Fibroblast of skin of abdomen (primary cell): ENCODE measurements at regions not wholly inside any gene's neighbourhood (a gene's known extent, or its start where the extent isn't known, plus 50 kb on each side); places are given as distances from the start of the nearest gene placed in this dataset.

Source experiments
- DNase-seq: peaks from one replicate; pipeline ENCODE4 v3.0.0-alpha.2; 2013

- no peak for DNase-seq
Observed at GRCh38 chr20:40207655-40208054, 481.4 kb downstream of the MAFB start.

DNA sequence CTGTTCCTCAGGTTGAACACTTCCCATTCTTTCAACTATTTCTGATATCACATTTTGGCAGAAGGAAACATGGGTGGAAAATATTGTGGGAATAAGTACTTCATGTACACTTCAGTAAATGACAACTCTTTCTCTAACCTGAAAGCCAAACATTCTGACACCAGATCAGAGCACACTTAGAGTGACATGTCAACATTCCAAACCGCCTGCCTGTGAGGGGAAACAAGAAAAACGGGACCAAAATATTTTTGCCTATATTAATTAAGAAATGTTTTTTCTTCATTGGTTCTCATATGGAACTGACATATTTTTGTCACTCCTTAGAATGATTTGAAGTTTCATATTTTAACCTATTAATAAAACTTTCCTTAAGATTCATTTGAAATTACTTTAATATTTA, 483.1 kb downstream of the MAFB start:
- DNase-seq: no peak

GRCh38 chr20:40203032-40203431, 486.0 kb downstream of the MAFB start:
- no peak for DNase-seq

GRCh38 chr20:40197691-40198090, 491.3 kb downstream of the MAFB start:
- DNase-seq: peak; percentile 49

- no peak for DNase-seq
Observed at GRCh38 chr20:40196846-40197436, 492.1 kb downstream of the MAFB start.

DNA sequence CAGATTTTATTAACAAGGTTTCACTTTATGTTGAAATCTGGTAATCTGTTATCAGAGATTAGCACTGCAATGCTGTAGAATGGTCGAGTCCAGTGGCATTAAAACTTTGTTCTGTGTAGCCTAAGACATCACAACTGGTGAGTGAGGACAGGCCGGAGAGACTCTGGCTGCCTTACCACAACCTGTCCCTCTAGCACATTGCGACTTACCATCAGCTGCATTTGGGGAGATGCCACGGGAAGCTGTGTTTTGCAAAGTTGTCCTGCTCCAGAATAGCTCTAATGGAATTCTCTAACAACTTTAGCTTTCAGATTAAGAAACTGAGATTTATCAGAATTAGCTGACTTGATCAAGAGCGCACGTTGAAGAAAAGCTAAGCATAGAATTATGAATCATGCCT, 493.3 kb downstream of the MAFB start:
- DNase-seq: no peak

- DNase-seq: no peak
Observed at GRCh38 chr20:40192529-40192928, 496.5 kb downstream of the MAFB start.

GRCh38 chr20:40192081-40192480, 497.0 kb downstream of the MAFB start:
- DNase-seq: no peak

DNA sequence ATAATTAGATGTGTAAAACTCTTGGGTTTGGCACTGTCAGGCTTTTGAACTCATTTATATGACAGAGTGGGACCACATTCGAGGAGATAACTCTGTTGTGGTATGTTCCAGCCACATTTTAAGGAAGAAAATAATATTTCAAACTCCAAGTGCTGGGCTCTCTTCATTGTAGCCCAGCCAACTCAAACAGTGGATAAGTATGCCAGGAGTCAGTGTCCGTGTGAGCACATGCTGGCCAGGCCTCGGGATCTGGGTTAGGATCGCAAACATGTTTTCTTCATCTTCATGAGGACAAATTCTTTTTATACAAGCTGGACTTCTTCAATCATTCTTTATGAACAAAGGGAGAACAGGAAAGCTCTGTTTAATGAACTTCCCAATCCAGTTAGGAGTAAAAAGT, 497.5 kb downstream of the MAFB start:
- DNase-seq: no peak

DNA sequence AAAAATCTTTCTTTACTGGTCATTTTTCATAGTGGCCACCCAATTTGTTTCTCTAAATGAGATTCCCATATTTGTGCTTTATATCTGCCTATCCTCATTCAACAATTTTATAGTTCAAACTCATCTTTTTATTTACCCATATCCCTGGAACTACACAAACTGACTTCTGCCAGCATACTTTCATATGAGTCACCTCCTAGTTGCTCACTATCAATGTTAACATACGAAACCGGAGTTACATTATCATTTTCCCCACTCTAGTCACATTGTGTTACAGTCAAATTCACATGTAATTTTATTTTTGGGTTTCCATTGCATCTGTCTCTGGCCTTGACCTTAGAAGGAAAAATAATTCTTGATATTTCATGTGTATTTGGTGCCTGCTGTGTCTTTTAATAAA, 499.4 kb downstream of the MAFB start:
- peak; percentile 16 for DNase-seq

GRCh38 chr20:40188319-40188718, 500.7 kb downstream of the MAFB start:
- DNase-seq: no peak

DNA sequence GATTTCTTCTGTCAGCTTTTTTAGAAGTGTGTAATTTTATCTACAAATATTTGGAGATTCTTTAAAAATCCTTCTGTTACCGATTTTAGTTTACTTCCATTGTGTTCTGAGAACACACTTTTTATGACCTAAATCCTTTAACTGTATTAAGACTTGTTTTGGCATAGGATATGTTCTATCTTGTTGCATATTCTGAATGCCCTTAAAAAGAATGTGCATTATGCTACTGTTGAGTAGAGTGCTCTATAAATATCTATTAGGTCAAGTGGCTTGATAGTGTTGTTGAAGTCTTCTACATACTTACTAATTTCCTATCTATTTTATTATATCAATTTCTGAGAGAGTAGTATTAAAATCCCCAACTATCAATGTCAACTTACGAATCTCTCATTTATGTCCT, 502.2 kb downstream of the MAFB start:
- DNase-seq: no peak

- no peak for DNase-seq
Observed at GRCh38 chr20:40181676-40182075, 507.4 kb downstream of the MAFB start.

DNA sequence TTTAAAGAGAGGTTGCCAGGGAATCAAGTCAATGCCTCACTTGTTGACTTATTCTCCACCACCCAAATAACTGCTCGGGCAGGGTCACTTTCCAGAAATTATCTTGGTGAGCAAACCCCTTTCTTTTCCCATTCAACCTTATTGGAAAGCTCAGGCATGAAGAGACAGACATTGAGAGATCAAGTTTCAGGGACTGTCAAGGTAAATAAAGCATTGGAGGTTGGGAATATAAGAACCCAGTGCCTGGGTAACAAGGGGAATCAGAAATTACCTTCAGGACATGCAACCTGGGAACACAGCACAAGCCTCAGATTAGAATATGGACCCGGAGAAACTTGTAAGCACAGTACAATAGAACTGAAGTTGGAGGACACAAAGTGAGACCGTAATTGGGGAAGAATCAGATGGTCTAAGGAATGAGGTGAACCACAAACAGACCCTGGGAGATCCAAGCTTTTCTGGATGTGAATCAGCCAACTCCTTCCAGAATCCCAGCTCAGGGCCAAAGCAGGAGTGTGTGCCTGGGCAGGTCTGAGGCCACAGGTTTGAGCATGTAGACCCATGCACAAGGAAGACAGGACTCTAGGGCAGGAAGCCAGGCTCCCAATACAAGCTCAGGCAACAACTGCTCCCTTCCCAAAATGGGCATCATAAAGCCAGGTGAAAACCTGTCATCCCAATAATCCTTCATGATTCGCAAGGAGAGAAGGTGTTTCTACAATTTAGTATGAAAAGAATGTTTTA, 512.8 kb downstream of the MAFB start:
- DNase-seq: no peak

DNA sequence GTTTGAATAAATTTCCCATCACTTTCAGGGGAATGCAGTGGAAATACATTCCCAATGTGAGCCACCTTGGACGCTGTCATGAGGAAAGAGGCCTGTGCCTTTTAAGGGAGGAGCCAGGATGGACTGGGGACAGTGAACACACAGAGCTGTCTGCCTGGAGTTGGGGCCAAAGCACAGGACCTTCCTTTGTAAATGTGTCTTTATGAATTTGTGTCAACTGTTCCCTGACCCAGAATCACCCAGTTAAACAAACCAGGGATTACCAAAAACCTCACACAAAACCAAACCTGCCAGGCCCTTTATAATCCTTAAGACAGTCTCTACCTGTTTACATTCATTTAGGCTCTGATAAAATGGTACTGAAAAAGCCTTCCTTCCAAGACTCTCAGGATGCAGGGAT, 513.7 kb downstream of the MAFB start:
- no peak for DNase-seq

DNA sequence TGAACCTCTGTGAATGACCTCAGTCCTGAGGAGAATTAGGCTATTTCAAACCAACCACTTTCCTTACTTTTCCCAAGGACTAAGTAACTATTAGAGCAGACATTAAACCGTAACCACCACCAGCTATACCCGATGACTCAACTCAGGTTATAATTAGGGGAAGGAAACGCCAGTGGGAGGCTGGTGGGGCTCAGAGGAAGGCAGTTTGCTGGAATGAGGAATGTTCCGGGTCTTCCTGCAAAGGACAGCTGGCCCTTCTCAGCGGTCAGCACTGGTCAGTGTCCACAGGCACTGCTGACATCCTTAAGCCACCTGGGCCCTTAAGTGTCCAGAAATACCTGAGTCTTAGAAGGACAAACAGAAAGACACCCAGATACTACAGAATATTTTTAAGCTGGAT, 515.2 kb downstream of the MAFB start:
- no peak for DNase-seq

DNA sequence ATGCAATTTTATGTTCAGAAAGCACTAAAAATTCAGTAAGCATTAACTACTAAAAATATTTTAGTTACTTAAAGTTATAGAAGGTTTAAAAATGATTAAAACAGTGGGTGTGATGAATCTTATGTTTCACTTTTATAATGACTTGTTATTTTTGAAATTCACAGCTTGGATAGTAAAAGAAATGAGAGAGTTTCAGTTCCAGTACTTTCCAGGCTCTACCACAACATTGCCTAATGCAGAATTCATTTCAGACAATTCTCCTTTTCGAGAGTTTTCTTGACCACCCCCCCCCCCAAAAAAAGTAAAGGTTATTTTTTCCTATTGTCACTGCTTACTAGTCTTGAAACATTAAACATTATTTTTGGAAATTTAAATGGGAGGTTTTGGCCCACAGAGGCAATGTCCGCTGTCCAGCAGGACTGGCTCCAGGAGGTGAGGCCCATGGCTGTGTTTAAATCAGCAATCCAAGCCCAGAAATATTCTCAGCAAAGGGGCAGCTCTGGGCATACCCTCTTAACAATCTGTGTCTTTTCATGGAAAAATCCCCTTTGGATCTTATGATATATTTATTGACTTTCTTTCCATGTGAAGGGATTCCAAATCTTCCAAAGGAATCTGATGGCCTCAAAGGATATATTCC, 519.9 kb downstream of the MAFB start:
- DNase-seq: no peak

- DNase-seq: no peak
Observed at GRCh38 chr20:40161391-40161790, 527.6 kb downstream of the MAFB start.

GRCh38 chr20:40160097-40160550, 528.9 kb downstream of the MAFB start:
- peak; percentile 43 for DNase-seq

GRCh38 chr20:40159276-40159675, 529.8 kb downstream of the MAFB start:
- no peak for DNase-seq

DNA sequence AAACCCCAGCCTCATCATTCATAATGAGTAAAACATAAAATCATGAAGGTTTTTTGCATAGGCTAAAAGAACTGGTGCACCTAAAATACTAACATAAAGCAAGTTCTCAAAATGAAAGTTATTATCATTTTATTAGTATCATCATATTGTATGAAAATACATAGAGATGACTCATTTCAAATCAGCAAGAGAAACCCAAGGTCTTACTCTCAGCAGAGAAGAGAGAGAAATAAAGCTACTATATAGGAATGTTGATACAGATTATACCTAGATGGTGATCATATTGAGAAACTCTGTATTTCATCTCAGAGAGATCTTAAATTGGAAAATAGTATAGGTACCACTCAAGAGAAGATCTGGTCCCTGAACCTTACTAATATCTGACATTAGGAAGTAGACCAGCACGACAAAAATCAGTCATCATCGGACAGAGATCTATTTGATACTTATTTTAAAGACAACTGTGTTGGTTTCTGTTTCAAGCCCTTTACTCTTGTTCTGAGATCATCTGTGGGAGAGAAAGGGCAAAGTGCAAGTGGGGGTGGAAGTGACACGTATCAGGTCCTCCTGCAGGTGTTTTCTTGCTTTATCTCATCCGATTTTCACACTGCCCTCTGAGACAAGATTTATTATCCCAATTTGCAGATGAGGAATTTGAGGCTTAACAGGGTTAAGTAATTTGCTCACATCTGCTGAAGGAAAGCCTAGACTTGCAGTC, 532.3 kb downstream of the MAFB start:
- DNase-seq: no peak

DNA sequence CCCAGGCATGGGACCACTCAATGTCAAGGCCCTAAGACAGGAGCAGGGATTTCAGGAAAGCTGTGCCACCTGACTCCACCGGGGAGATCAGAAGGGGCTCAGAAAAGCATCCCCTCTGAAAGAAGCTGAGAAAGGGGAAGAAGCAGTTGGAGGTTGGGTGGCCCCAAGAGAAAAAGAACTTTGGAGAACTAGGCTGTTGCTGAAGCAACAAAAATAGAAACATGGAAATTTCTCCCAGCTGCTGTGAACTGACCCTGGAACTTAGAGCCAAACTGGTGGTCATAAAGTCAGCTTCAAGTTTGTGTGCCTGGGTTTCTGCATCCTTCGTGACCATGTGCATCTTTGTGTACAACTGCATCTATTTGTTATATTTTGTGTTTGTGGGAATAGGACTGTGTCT, 534.5 kb downstream of the MAFB start:
- no peak for DNase-seq

DNA sequence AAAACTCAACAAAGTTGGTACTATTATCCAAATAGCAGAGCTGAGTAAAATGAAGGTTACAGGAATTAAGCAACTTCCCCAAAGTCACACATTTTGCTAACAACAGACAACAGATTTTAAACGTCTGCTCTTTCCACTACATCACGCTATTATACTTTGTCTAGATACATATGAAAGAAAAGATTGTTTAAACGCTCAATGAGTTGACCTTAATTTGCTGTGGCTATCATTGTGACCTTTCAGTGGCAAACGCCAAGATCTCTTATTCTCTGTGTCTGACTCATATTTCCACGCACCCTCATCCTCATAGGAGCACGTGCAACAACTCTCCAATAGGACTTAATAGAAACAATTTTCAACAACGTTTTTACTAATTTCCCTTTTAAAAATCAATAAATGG, 540.1 kb downstream of the MAFB start:
- DNase-seq: no peak
